ENCODE measurements at regions not wholly inside any gene's neighbourhood (a gene's known extent, or its start where the extent isn't known, plus 50 kb on each side); places are given as distances from the start of the nearest gene placed in this dataset.

GRCh38 chr14:34174973-34175372, 224.1 kb upstream of the EGLN3 start:
- H3K4me3 ChIP-seq, result no peak overlapping the region
- no peaks in the 10 kb centered on the region for H3K9me3 ChIP-seq (replicated peaks)
- no peaks in the 10 kb centered on the region for H3K36me3 ChIP-seq
- intact Hi-C loops (cut with micrococcal nuclease), result no loop called here
- no peak for DNase-seq
- no peak overlapping the region for H3K27ac ChIP-seq (replicated peaks)
- peaks cover 16% of the 10 kb centered on the region for H3K4me1 ChIP-seq
- TF ChIP-seq CTCF (IDR thresholded peaks at IDR 0.05; ENCODE audit: borderline replicate concordance), result no peak
- no peaks in the 10 kb centered on the region for H3K27me3 ChIP-seq (ENCODE audit: low read depth)

- no peaks in the 10 kb centered on the region for H3K9me3 ChIP-seq (replicated peaks)
- H3K27me3 ChIP-seq (ENCODE audit: low read depth), result no peaks in the 10 kb centered on the region
- no peak overlapping the region for H3K27ac ChIP-seq (replicated peaks)
- intact Hi-C loops (cut with micrococcal nuclease), result no loop called here
- peaks cover 21% of the 10 kb centered on the region for H3K4me1 ChIP-seq
- DNase-seq, result no peak
- no peak for TF ChIP-seq CTCF (IDR thresholded peaks at IDR 0.05; ENCODE audit: borderline replicate concordance)
- H3K36me3 ChIP-seq, result no peaks in the 10 kb centered on the region
- H3K4me3 ChIP-seq, result no peak overlapping the region
These were observed 223.0 kb upstream of the EGLN3 start for GRCh38 chr14:34173916-34174315.

GRCh38 chr14:34172550-34173368, 221.9 kb upstream of the EGLN3 start:
- Histone ChIP-seq H3K4me3 (no peak overlapping the region), H3K9me3 (replicated peaks) (no peaks in the 10 kb centered on the region), H3K36me3 (no peaks in the 10 kb centered on the region), H3K4me1 (peaks cover 21% of the 10 kb centered on the region), H3K27me3 (ENCODE audit: low read depth) (no peaks in the 10 kb centered on the region), H3K27ac (replicated peaks) (no peak overlapping the region)
- DNase-seq, result no peak
- no peak for TF ChIP-seq CTCF (IDR thresholded peaks at IDR 0.05; ENCODE audit: borderline replicate concordance)
- intact Hi-C loops (cut with micrococcal nuclease), result no loop called here

- Histone ChIP-seq H3K4me3 (no peak overlapping the region), H3K36me3 (no peaks in the 10 kb centered on the region), H3K4me1 (peaks cover 21% of the 10 kb centered on the region), H3K9me3 (replicated peaks) (no peaks in the 10 kb centered on the region), H3K27me3 (ENCODE audit: low read depth) (no peaks in the 10 kb centered on the region), H3K27ac (replicated peaks) (no peak overlapping the region)
- DNase-seq, result no peak
- intact Hi-C loops (cut with micrococcal nuclease), result no loop called here
- TF ChIP-seq CTCF (IDR thresholded peaks at IDR 0.05; ENCODE audit: borderline replicate concordance), result no peak
These were observed 221.2 kb upstream of the EGLN3 start for GRCh38 chr14:34172173-34172451.

- H3K27ac ChIP-seq (replicated peaks), result no peak overlapping the region
- no peaks in the 10 kb centered on the region for H3K27me3 ChIP-seq (ENCODE audit: low read depth)
- H3K4me1 ChIP-seq, result peaks cover 21% of the 10 kb centered on the region
- H3K36me3 ChIP-seq, result no peaks in the 10 kb centered on the region
- no peak for TF ChIP-seq CTCF (IDR thresholded peaks at IDR 0.05; ENCODE audit: borderline replicate concordance)
- H3K9me3 ChIP-seq (replicated peaks), result no peaks in the 10 kb centered on the region
- intact Hi-C loops (cut with micrococcal nuclease), result no loop called here
- no peak overlapping the region for H3K4me3 ChIP-seq
- no peak for DNase-seq
These were observed 220.7 kb upstream of the EGLN3 start for GRCh38 chr14:34171431-34172172.

All from left ventricle myocardium inferior (tissue), 1 donor.